Activated CD8-positive, alpha-beta T cell treated with anti-CD3 and anti-CD28 coated beads, Interleukin-2, amount 10 ng/mL, durations not matched to agents 7 days and 5 days (primary cell): ENCODE measurements at regions not wholly inside any gene's neighbourhood (a gene's known extent, or its start where the extent isn't known, plus 50 kb on each side); places are given as distances from the start of the nearest gene placed in this dataset.

ENCODE experiments used
- ATAC-seq: fragments of 150-1000 bp; cut with Tn5 transposase; one replicate; pipeline ENCODE4 v1.10.0; 2021; ENCODE audit warnings: moderate library complexity
- CTCF ChIA-PET: fragments of 350-600 bp; sonication (Branson Sonifier 250); formaldehyde crosslinking; loops from one replicate; lab custom pipeline; 2021; ENCODE audit warnings: antibody characterized with exemption; lab: Charles Lee
- POLR2A ChIA-PET: fragments of 350-600 bp; sonication (Branson Sonifier 250); formaldehyde crosslinking; loops from one replicate; lab custom pipeline; 2021; ENCODE audit warnings: antibody characterized with exemption; lab: Charles Lee
- DNase-seq: peaks from one replicate; pipeline ENCODE4 v3.0.0-alpha.2; 2020
- H3K27ac Mint-ChIP-seq: one replicate; pipeline ENCODE4 v1.8.0; 2021; ENCODE audit warnings: mild to moderate bottlenecking, mixed read lengths
- H3K27me3 Mint-ChIP-seq: one replicate; pipeline ENCODE4 v1.8.0; 2021; ENCODE audit warnings: low read depth, mixed read lengths
- H3K36me3 Mint-ChIP-seq: one replicate; pipeline ENCODE4 v1.8.0; 2021; ENCODE audit warnings: low read depth, mixed read lengths
- H3K4me1 Mint-ChIP-seq: one replicate; pipeline ENCODE4 v1.8.0; 2021; ENCODE audit warnings: low read depth, mixed read lengths
- H3K4me3 Mint-ChIP-seq: one replicate; pipeline ENCODE4 v1.8.0; 2021; ENCODE audit warnings: mild to moderate bottlenecking, mixed read lengths
- H3K9me3 Mint-ChIP-seq: one replicate; pipeline ENCODE4 v1.8.0; 2022; ENCODE audit warnings: mixed read lengths; ENCODE audit not compliant: insufficient read depth

DNA sequence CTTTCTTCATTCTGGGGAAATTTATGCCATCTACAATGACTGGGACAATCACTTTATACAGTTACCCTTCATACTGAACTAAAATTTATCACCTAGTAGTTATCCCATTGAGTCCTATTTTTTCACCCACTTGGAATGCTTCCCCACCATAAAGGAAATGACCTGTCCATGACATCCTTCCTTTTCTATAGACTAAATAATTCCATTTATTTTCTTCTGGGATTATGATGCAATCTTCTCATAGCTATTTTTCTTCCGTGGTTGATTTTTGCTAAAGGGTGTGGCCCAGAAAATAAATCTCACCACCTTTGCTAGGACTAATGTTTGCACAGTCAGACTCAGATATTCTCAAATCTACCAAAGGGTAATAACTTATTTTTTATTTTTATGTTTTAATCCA, 186.1 kb upstream of the NRXN1 start:
- H3K36me3 Mint-ChIP-seq: no peaks in the 10 kb centered on the region
- ChIA-PET POLR2A (no interaction called here), CTCF (no interaction called here)
- H3K9me3 Mint-ChIP-seq: peaks cover 22% of the 10 kb centered on the region
- ATAC-seq (no peak), DNase-seq (no peak)
- H3K4me3 Mint-ChIP-seq: no peak overlapping the region
- H3K27ac Mint-ChIP-seq: no peak overlapping the region
- no peaks in the 10 kb centered on the region for H3K4me1 Mint-ChIP-seq
- H3K27me3 Mint-ChIP-seq: no peaks in the 10 kb centered on the region

DNA sequence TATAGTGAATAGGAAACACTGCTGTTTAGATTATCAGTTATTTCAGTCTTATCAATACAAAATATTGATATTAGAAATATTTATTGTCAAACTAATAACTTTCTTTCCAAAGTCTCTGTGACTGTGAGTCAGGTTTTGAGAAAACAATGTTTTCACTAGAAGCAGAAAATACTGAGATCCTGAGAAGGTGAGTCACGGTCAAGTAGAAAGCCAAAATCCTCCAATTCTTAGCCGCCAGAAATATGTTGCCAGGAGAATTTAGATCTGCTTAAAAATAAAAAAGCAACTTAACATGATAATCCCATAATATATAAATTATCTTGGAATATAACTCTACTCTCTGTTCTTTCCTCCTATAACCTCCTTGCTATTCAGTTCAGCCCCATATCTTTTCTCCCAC, 181.9 kb upstream of the NRXN1 start:
- H3K27ac Mint-ChIP-seq: no peak overlapping the region

DNA sequence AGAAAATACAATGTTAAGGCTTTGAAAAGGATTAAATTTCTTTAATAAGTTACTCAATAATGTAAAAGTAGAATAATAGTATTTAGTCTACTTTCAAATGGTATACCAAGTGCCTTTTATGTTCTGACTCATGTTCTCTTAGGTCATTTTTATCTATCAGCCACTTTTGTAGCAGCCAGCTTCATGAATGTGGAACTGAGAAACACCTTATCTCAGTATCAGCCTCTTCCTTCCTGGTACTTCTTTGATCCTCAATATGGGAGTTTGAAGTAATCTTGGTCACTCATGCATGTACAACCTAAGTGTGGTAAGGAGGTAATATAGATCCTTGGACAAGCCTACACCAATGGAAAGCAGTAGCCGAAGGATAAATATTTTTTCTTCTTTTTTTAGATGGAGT, 180.4 kb upstream of the NRXN1 start:
- ATAC-seq: no peak

More for the DNA sequence above, 181.9 kb upstream of the NRXN1 start:
- ATAC-seq: no peak
- POLR2A ChIA-PET: no interaction called here
- H3K4me3 Mint-ChIP-seq: no peak overlapping the region
- H3K9me3 Mint-ChIP-seq: peaks cover 7% of the 10 kb centered on the region
- no peaks in the 10 kb centered on the region for H3K36me3 Mint-ChIP-seq
- CTCF ChIA-PET: no interaction called here
- no peaks in the 10 kb centered on the region for H3K4me1 Mint-ChIP-seq
- DNase-seq: no peak
- no peaks in the 10 kb centered on the region for H3K27me3 Mint-ChIP-seq

GRCh38 chr2:51208521-51208920, 176.6 kb upstream of the NRXN1 start:
- no peak overlapping the region for H3K27ac Mint-ChIP-seq
- ATAC-seq: no peak
- POLR2A ChIA-PET: no interaction called here

More for the DNA sequence above, 180.4 kb upstream of the NRXN1 start:
- Mint-ChIP-seq H3K27me3 (no peaks in the 10 kb centered on the region), H3K9me3 (peaks cover 7% of the 10 kb centered on the region), H3K4me1 (no peaks in the 10 kb centered on the region), H3K36me3 (no peaks in the 10 kb centered on the region), H3K4me3 (no peak overlapping the region), H3K27ac (no peak overlapping the region)
- DNase-seq: no peak
- ChIA-PET POLR2A (no interaction called here), CTCF (no interaction called here)

GRCh38 chr2:51201295-51201694, 169.4 kb upstream of the NRXN1 start:
- POLR2A ChIA-PET: no interaction called here
- H3K4me1 Mint-ChIP-seq: no peaks in the 10 kb centered on the region
- no peak overlapping the region for H3K27ac Mint-ChIP-seq
- CTCF ChIA-PET: no interaction called here
- H3K36me3 Mint-ChIP-seq: no peaks in the 10 kb centered on the region
- H3K4me3 Mint-ChIP-seq: no peak overlapping the region
- peaks cover 22% of the 10 kb centered on the region for H3K9me3 Mint-ChIP-seq
- no peak for DNase-seq
- ATAC-seq: no peak
- no peaks in the 10 kb centered on the region for H3K27me3 Mint-ChIP-seq

More at GRCh38 chr2:51208521-51208920, 176.6 kb upstream of the NRXN1 start:
- CTCF ChIA-PET: no interaction called here
- no peaks in the 10 kb centered on the region for H3K36me3 Mint-ChIP-seq
- H3K4me3 Mint-ChIP-seq: no peak overlapping the region
- no peaks in the 10 kb centered on the region for H3K4me1 Mint-ChIP-seq
- DNase-seq: no peak
- peaks cover 4% of the 10 kb centered on the region for H3K9me3 Mint-ChIP-seq
- no peaks in the 10 kb centered on the region for H3K27me3 Mint-ChIP-seq

GRCh38 chr2:51194656-51195055, 162.7 kb upstream of the NRXN1 start:
- Mint-ChIP-seq H3K27ac (no peak overlapping the region), H3K36me3 (no peaks in the 10 kb centered on the region), H3K9me3 (peaks cover 27% of the 10 kb centered on the region), H3K4me1 (no peaks in the 10 kb centered on the region), H3K4me3 (no peak overlapping the region), H3K27me3 (no peaks in the 10 kb centered on the region)
- ChIA-PET POLR2A (no interaction called here), CTCF (no interaction called here)
- DNase-seq (no peak), ATAC-seq (no peak)

GRCh38 chr2:51170273-51170672, 138.3 kb upstream of the NRXN1 start:
- Mint-ChIP-seq H3K27me3 (no peaks in the 10 kb centered on the region), H3K4me1 (no peaks in the 10 kb centered on the region), H3K27ac (no peak overlapping the region), H3K9me3 (peaks cover 19% of the 10 kb centered on the region), H3K36me3 (no peaks in the 10 kb centered on the region), H3K4me3 (no peak overlapping the region)
- ChIA-PET CTCF (no interaction called here), POLR2A (no interaction called here)
- no peak for DNase-seq
- ATAC-seq: no peak

- CTCF ChIA-PET: no interaction called here
- ATAC-seq: no peak
These were observed 133.8 kb upstream of the NRXN1 start for GRCh38 chr2:51165534-51166260.

DNA sequence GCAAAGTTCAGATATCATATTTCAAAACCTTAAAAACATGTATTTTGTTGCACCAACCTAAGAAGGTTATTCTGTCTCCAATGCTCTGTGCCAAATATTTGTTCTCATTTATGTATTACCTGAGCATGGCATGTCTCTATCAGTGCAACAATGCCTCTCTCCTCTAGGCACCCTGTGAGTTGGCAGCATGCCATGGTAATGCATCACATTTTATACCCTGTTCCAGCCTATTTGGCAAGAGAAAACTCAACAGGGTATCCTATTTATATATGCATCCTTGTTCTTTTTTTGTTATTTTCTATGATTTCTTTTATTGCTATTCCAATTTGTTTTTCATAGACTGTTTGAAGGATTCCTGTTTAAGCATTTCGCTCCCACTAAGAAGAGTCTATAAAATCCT, 126.3 kb upstream of the NRXN1 start:
- no peaks in the 10 kb centered on the region for H3K4me1 Mint-ChIP-seq
- H3K9me3 Mint-ChIP-seq: peaks cover 8% of the 10 kb centered on the region
- ATAC-seq (no peak), DNase-seq (no peak)
- H3K4me3 Mint-ChIP-seq: no peak overlapping the region
- ChIA-PET CTCF (no interaction called here), POLR2A (no interaction called here)
- H3K36me3 Mint-ChIP-seq: no peaks in the 10 kb centered on the region
- no peak overlapping the region for H3K27ac Mint-ChIP-seq
- H3K27me3 Mint-ChIP-seq: no peaks in the 10 kb centered on the region

More at GRCh38 chr2:51165534-51166260, 133.8 kb upstream of the NRXN1 start:
- Mint-ChIP-seq H3K36me3 (no peaks in the 10 kb centered on the region), H3K27ac (no peak overlapping the region), H3K27me3 (no peaks in the 10 kb centered on the region), H3K4me1 (no peaks in the 10 kb centered on the region), H3K4me3 (no peak overlapping the region), H3K9me3 (peaks cover 21% of the 10 kb centered on the region)
- no peak for DNase-seq
- POLR2A ChIA-PET: no interaction called here

DNA sequence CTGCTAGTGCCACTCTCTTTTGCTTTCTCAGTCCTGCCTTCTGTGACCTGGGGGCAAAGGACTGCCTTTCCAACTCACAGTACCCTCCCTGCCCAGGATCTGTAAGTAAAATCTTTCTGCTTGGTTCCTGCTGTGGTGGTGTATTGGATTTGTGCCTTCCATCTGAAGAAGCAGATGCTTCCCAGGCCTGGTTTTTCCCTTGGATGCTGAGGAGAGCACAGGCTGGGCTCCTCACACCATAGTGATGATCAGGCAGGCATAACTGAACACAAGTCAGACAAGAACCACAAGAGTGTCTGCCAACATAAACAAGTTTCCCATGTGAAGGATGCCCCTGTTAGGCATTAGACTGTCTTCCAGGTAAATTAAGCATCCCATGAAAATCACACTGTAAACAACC, 121.3 kb upstream of the NRXN1 start:
- no peak overlapping the region for H3K27ac Mint-ChIP-seq
- ATAC-seq (no peak), DNase-seq (no peak)
- no peak overlapping the region for H3K4me3 Mint-ChIP-seq
- ChIA-PET POLR2A (no interaction called here), CTCF (no interaction called here)
- no peaks in the 10 kb centered on the region for H3K27me3 Mint-ChIP-seq
- H3K36me3 Mint-ChIP-seq: no peaks in the 10 kb centered on the region
- peaks cover 4% of the 10 kb centered on the region for H3K9me3 Mint-ChIP-seq
- no peaks in the 10 kb centered on the region for H3K4me1 Mint-ChIP-seq

DNA sequence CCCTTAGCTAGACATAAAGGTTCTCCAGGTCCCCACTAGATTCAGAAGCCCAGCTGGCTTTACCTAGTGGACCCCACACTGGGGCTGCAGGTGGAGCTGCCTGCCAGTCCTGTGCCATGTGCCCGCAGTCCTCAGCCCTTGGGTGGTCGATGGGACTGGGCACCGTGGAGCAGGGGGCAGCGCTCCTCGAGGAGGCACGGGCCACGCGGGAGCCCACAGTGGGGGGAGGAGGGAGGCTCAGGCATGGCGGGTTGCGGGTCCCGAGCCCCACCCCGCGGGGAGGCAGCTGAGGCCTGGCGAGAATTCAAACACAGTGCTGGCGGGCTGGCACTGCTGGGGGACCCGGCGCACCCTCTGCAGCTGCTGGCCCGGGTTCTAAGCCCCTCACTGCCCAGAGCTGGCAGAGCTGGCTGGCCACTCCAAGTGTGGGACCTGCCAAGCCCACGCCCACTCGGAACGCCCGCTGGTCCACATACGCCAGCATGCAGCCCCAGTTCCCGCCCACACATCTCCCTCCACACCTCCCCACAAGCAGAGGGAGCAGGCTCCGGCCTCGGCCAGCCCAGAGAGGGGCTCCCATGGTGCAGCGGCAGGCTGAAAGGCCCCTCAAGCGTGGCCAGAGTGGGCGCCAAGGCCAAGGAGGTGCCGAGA, 119.7 kb upstream of the NRXN1 start:
- Mint-ChIP-seq H3K4me1 (no peaks in the 10 kb centered on the region), H3K27ac (no peak overlapping the region), H3K9me3 (peaks cover 4% of the 10 kb centered on the region), H3K36me3 (no peaks in the 10 kb centered on the region), H3K4me3 (no peak overlapping the region), H3K27me3 (no peaks in the 10 kb centered on the region)
- ChIA-PET CTCF (no interaction called here), POLR2A (no interaction called here)
- no peak for DNase-seq
- no peak for ATAC-seq

DNA sequence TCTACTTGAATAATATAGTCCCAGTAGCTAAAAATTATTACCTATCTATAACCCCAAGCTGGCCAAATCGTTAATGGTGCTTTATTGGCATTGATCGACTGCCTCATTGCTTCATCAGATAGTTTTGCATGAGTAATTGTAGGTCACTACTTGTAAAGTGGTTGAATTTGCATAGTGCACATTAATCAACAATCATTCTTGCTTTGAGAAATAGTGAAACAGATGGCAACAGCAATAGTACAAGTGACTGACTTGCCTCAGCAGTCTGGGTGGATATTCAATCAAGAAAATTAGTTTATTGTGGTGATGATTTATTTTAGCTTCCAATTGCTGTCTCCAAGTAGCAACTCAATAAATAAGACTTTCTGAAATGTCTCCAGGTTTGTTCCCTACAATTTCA, 117.8 kb upstream of the NRXN1 start:
- H3K4me1 Mint-ChIP-seq: no peaks in the 10 kb centered on the region
- ChIA-PET POLR2A (no interaction called here), CTCF (no interaction called here)
- H3K9me3 Mint-ChIP-seq: peaks cover 7% of the 10 kb centered on the region
- ATAC-seq: no peak
- no peaks in the 10 kb centered on the region for H3K27me3 Mint-ChIP-seq
- DNase-seq: no peak
- H3K36me3 Mint-ChIP-seq: no peaks in the 10 kb centered on the region
- H3K4me3 Mint-ChIP-seq: no peak overlapping the region
- no peak overlapping the region for H3K27ac Mint-ChIP-seq
